Ishikawa (cell line): ENCODE measurements at regions not wholly inside any gene's neighbourhood (a gene's known extent, or its start where the extent isn't known, plus 50 kb on each side); places are given as distances from the start of the nearest gene placed in this dataset.

Experiments
- CEBPB ChIP-seq: IDR thresholded peaks from 2 replicates; pipeline ENCODE4 v1.6.1; 2012
- CREB1 ChIP-seq: IDR thresholded peaks from 2 replicates; pipeline ENCODE4 v1.6.1; 2012; ENCODE audit warnings: low read depth
- EGR1 ChIP-seq: IDR thresholded peaks from 2 replicates; pipeline ENCODE4 v1.6.1; 2012
- EP300 ChIP-seq: IDR thresholded peaks from 2 replicates; pipeline ENCODE4 v1.6.1; 2012; ENCODE audit warnings: borderline replicate concordance
- FOXM1 ChIP-seq: IDR thresholded peaks from 2 replicates; pipeline ENCODE4 v1.6.1; 2012; ENCODE audit warnings: low read depth, borderline replicate concordance
- MAX ChIP-seq: IDR thresholded peaks from 2 replicates; pipeline ENCODE4 v1.6.1; 2012
- RAD21 ChIP-seq: IDR thresholded peaks from 2 replicates; pipeline ENCODE4 v1.6.1; 2012; ENCODE audit warnings: low read depth
- TAF1 ChIP-seq: IDR thresholded peaks from 2 replicates; pipeline ENCODE4 v1.6.1; 2012; ENCODE audit warnings: low read depth, mild to moderate bottlenecking
- TCF12 ChIP-seq: IDR thresholded peaks from 2 replicates; pipeline ENCODE4 v1.6.1; 2012; ENCODE audit warnings: low read depth
- TEAD4 ChIP-seq: IDR thresholded peaks from 2 replicates; pipeline ENCODE4 v1.6.1; 2012
- YY1 ChIP-seq: IDR thresholded peaks from 2 replicates; pipeline ENCODE4 v1.6.1; 2012; ENCODE audit warnings: low read depth
- ZBTB7A ChIP-seq: IDR thresholded peaks from 2 replicates; pipeline ENCODE4 v1.6.1; 2012; ENCODE audit warnings: low read depth
- TF ChIP-seq, protein P1 (sequence below): IDR thresholded peaks from 2 replicates; pipeline ENCODE4 v1.6.1; 2012; ENCODE audit warnings: low read depth, mild to moderate bottlenecking
- TF ChIP-seq, protein P2 (sequence below): IDR thresholded peaks from 2 replicates; pipeline ENCODE4 v1.6.1; 2012

DNA sequence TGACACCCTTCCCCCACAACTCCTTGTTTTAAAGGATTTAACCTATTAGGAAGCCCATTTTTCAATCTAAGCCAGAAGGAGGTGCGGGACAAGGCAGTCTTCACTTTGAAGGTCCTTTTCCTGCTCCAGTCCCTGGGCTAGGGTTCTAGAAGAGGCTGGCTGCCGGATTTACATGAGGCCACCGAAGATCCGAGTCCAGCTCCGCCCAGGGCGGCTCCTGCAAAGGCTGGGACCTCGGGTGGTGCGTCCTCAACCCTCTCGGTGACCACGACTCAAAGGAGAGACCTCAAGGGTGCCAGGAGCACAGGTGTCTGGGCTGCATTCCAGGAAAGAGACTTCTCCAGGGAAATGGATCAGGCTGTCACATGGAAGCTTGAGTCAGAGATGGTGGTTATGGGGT lies 471.6 kb downstream of the PCDH19 start:
- no peak for TF ChIP-seq EP300
- no peak for TF ChIP-seq MAX
- no peak for TF ChIP-seq EGR1
- no peak for TF ChIP-seq YY1
- no peak for TF ChIP-seq TAF1
- no peak for TF ChIP-seq CEBPB
- no peak for TF ChIP-seq TEAD4
- TF ChIP-seq, protein P1, sequence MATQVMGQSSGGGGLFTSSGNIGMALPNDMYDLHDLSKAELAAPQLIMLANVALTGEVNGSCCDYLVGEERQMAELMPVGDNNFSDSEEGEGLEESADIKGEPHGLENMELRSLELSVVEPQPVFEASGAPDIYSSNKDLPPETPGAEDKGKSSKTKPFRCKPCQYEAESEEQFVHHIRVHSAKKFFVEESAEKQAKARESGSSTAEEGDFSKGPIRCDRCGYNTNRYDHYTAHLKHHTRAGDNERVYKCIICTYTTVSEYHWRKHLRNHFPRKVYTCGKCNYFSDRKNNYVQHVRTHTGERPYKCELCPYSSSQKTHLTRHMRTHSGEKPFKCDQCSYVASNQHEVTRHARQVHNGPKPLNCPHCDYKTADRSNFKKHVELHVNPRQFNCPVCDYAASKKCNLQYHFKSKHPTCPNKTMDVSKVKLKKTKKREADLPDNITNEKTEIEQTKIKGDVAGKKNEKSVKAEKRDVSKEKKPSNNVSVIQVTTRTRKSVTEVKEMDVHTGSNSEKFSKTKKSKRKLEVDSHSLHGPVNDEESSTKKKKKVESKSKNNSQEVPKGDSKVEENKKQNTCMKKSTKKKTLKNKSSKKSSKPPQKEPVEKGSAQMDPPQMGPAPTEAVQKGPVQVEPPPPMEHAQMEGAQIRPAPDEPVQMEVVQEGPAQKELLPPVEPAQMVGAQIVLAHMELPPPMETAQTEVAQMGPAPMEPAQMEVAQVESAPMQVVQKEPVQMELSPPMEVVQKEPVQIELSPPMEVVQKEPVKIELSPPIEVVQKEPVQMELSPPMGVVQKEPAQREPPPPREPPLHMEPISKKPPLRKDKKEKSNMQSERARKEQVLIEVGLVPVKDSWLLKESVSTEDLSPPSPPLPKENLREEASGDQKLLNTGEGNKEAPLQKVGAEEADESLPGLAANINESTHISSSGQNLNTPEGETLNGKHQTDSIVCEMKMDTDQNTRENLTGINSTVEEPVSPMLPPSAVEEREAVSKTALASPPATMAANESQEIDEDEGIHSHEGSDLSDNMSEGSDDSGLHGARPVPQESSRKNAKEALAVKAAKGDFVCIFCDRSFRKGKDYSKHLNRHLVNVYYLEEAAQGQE = no peak
- TF ChIP-seq RAD21 = no peak
- no peak for TF ChIP-seq CREB1
- no peak for TF ChIP-seq ZBTB7A
- no peak for TF ChIP-seq FOXM1
- TF ChIP-seq, protein P2, sequence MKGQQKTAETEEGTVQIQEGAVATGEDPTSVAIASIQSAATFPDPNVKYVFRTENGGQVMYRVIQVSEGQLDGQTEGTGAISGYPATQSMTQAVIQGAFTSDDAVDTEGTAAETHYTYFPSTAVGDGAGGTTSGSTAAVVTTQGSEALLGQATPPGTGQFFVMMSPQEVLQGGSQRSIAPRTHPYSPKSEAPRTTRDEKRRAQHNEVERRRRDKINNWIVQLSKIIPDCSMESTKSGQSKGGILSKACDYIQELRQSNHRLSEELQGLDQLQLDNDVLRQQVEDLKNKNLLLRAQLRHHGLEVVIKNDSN = no peak
- TF ChIP-seq TCF12 = no peak
